ENCODE measurements at regions not wholly inside any gene's neighbourhood (a gene's known extent, or its start where the extent isn't known, plus 50 kb on each side); places are given as distances from the start of the nearest gene placed in this dataset.

DNA sequence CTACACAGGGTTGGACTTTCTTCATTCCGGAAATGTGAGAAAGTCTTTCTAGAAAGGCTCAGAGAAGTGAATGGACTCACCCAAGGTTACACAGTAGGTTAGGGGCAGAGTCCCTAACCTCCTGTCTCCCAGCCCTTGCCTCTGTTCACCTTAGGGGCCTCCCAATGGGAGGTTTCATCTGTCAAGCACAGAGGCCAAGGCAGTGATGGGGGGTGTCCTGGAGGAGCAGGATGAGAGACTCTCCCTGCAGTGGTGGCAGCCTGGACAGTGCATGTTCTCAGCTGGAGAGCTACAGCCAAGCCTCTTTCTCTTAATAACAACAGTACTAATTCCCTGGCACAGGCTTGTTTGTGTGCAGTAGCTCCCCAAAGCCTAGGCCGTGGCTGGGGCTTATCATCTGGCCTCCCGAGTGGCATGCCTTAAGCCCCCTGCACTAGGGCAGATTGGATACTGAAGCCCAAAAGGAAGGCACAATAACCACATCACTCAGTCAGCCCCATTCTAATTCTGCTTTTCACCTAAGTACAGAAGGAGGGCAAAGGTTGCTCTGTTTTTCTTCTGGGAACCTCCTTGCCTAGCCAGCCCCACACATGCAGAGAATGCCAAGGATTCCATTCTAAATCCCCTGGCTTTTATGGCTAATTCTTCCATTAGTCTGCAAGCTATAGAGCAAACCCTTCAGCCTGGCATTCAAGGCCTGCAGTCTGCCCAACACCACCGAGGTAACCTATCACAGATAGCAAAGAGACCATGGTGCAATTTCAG is 50.2 kb upstream of the XPA start:
- peaks cover 31 to 56% of the 10 kb centered on the region in 2 donors for H3K27me3 Mint-ChIP-seq (ENCODE audit: low read depth in 2 of 2)
- Histone ChIP-seq H3K27me3 (ENCODE audit: control insufficient read depth, insufficient read depth, low read length) (peaks cover 5% of the 10 kb centered on the region), H3K36me3 (ENCODE audit: control insufficient read depth, insufficient read depth, low read length) (no peaks in the 10 kb centered on the region), H3K27ac (ENCODE audit: low read length) (no peak overlapping the region), H3K9me3 (ENCODE audit: control insufficient read depth, insufficient read depth, low read length) (peaks cover 4% of the 10 kb centered on the region), H3K4me3 (ENCODE audit: low read length) (no peak overlapping the region), H3K4me1 (ENCODE audit: control insufficient read depth, insufficient read depth, low read length) (no peaks in the 10 kb centered on the region)
- no peaks in the 10 kb centered on the region for H3K9me3 Mint-ChIP-seq
- no peaks in the 10 kb centered on the region for H3K4me1 Mint-ChIP-seq
- H3K36me3 Mint-ChIP-seq, result no peaks in the 10 kb centered on the region
- H3K27ac Mint-ChIP-seq, result no peak overlapping the region
- WGBS (ENCODE audit: insufficient coverage), result 81% methylated on average over 4 of the region's 4 CpGs
- TF ChIP-seq, protein P1, sequence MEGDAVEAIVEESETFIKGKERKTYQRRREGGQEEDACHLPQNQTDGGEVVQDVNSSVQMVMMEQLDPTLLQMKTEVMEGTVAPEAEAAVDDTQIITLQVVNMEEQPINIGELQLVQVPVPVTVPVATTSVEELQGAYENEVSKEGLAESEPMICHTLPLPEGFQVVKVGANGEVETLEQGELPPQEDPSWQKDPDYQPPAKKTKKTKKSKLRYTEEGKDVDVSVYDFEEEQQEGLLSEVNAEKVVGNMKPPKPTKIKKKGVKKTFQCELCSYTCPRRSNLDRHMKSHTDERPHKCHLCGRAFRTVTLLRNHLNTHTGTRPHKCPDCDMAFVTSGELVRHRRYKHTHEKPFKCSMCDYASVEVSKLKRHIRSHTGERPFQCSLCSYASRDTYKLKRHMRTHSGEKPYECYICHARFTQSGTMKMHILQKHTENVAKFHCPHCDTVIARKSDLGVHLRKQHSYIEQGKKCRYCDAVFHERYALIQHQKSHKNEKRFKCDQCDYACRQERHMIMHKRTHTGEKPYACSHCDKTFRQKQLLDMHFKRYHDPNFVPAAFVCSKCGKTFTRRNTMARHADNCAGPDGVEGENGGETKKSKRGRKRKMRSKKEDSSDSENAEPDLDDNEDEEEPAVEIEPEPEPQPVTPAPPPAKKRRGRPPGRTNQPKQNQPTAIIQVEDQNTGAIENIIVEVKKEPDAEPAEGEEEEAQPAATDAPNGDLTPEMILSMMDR (IDR thresholded peaks at IDR 0.05), result no peak
- H3K4me3 Mint-ChIP-seq, result no peak overlapping the region
- DNase-seq (no peak), ATAC-seq (no peak)
- intact Hi-C loops (cut with micrococcal nuclease), result no loop called here

DNA sequence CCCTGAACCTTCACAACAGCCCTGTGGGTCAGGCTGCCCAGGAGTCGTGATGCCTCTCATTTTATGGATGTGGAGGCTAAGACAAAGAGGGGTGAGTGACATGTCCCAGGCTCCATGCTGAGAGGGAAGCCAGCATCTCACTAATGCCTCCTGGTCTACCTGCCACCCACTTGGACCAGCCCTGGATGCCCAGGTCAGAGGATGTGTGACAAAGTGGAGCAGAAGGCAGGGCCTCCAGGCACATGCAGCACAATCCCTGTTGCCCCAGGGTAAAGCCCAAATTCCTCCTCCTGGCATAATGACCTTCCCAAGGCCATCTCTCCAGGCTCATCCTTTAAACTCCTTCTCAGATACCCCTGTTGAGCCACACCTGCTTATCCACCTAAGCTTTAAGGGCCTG is 51.4 kb upstream of the XPA start:
- Mint-ChIP-seq H3K27me3 (ENCODE audit: low read depth in 2 of 2) (peaks cover 26 to 45% of the 10 kb centered on the region in 2 donors), H3K9me3 (no peaks in the 10 kb centered on the region), H3K27ac (no peak overlapping the region), H3K4me3 (no peak overlapping the region), H3K36me3 (no peaks in the 10 kb centered on the region), H3K4me1 (no peaks in the 10 kb centered on the region)
- ATAC-seq (no peak), DNase-seq (no peak)
- intact Hi-C loops (cut with micrococcal nuclease), result no loop called here
- Histone ChIP-seq H3K36me3 (ENCODE audit: control insufficient read depth, insufficient read depth, low read length) (no peaks in the 10 kb centered on the region), H3K27me3 (ENCODE audit: control insufficient read depth, insufficient read depth, low read length) (no peaks in the 10 kb centered on the region), H3K27ac (ENCODE audit: low read length) (no peak overlapping the region), H3K4me1 (ENCODE audit: control insufficient read depth, insufficient read depth, low read length) (no peaks in the 10 kb centered on the region), H3K4me3 (ENCODE audit: low read length) (no peak overlapping the region), H3K9me3 (ENCODE audit: control insufficient read depth, insufficient read depth, low read length) (no peaks in the 10 kb centered on the region)
- TF ChIP-seq, protein P1 (IDR thresholded peaks at IDR 0.05), result no peak
- WGBS (ENCODE audit: insufficient coverage), result 50% methylated on average over 1 of the region's 1 CpG

DNA sequence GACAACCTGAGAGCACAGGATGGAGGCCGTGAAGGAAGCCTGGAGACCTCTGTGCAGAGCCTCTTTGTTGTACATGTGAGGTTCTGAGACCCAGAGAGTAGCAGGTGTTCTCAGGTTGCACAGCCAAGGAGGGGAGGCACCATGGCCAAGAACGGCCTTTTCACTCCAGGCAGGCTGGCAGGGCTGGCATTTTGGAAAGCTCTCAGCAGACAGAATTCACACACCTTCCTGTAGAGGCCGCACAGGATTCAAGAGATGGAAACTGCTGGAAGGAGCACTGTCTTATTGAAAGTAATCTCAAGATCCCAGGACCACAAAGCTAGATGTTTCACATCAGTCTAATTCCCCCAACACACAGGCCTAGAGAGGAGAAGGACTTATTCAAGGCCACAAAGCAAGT is 52.8 kb upstream of the XPA start:
- WGBS (ENCODE audit: insufficient coverage), result 74% methylated on average over 3 of the region's 3 CpGs
- Histone ChIP-seq H3K4me3 (ENCODE audit: low read length) (no peak overlapping the region), H3K27ac (ENCODE audit: low read length) (no peak overlapping the region), H3K27me3 (ENCODE audit: control insufficient read depth, insufficient read depth, low read length) (no peaks in the 10 kb centered on the region), H3K9me3 (ENCODE audit: control insufficient read depth, insufficient read depth, low read length) (no peaks in the 10 kb centered on the region), H3K36me3 (ENCODE audit: control insufficient read depth, insufficient read depth, low read length) (no peaks in the 10 kb centered on the region), H3K4me1 (ENCODE audit: control insufficient read depth, insufficient read depth, low read length) (no peaks in the 10 kb centered on the region)
- intact Hi-C loops (cut with micrococcal nuclease), result no loop called here
- H3K9me3 Mint-ChIP-seq, result no peaks in the 10 kb centered on the region
- no peak overlapping the region for H3K27ac Mint-ChIP-seq
- TF ChIP-seq, protein P1 (IDR thresholded peaks at IDR 0.05), result no peak
- DNase-seq (no peak), ATAC-seq (no peak)
- H3K27me3 Mint-ChIP-seq (ENCODE audit: low read depth in 2 of 2), result peaks cover 18 to 31% of the 10 kb centered on the region in 2 donors
- no peaks in the 10 kb centered on the region for H3K36me3 Mint-ChIP-seq
- H3K4me3 Mint-ChIP-seq, result no peak overlapping the region
- H3K4me1 Mint-ChIP-seq, result no peaks in the 10 kb centered on the region

DNA sequence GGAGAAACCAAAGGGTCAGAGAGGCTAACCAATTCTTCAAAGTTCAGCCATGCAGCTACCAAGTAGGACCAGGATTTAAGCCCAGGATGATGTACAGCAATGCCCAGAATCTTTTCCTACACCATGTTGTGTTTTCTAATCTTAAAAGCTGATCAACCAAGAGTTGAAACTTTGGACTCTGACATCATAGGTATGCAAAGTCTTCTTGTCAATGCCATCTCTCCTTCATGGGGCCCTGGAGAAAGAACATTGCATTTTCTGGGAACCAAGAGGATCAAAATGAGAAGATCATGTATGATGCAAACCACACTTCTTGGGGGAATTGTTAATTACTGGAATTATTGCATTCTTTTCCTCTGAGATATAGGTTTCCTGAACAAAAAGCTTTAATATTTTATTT is 54.4 kb upstream of the XPA start:
- H3K4me1 Mint-ChIP-seq, result no peaks in the 10 kb centered on the region
- Histone ChIP-seq H3K4me1 (ENCODE audit: control insufficient read depth, insufficient read depth, low read length) (no peaks in the 10 kb centered on the region), H3K36me3 (ENCODE audit: control insufficient read depth, insufficient read depth, low read length) (no peaks in the 10 kb centered on the region), H3K4me3 (ENCODE audit: low read length) (no peak overlapping the region), H3K27ac (ENCODE audit: low read length) (no peak overlapping the region), H3K9me3 (ENCODE audit: control insufficient read depth, insufficient read depth, low read length) (no peaks in the 10 kb centered on the region), H3K27me3 (ENCODE audit: control insufficient read depth, insufficient read depth, low read length) (no peaks in the 10 kb centered on the region)
- H3K27me3 Mint-ChIP-seq (ENCODE audit: low read depth in 2 of 2), result peaks cover 15 to 25% of the 10 kb centered on the region in 2 donors
- ATAC-seq, result no peak
- intact Hi-C loops (cut with micrococcal nuclease), result no loop called here
- H3K4me3 Mint-ChIP-seq, result no peak overlapping the region
- TF ChIP-seq, protein P1 (IDR thresholded peaks at IDR 0.05), result no peak
- no peaks in the 10 kb centered on the region for H3K9me3 Mint-ChIP-seq
- H3K36me3 Mint-ChIP-seq, result no peaks in the 10 kb centered on the region
- DNase-seq, result no peak
- no peak overlapping the region for H3K27ac Mint-ChIP-seq

All from natural killer cell (primary cell).